ENCODE measurements at regions not wholly inside any gene's neighbourhood (a gene's known extent, or its start where the extent isn't known, plus 50 kb on each side); places are given as distances from the start of the nearest gene placed in this dataset.

GRCh38 chr5:116905885-116906284, 331.3 kb upstream of the SEMA6A start:
- Histone ChIP-seq H4K20me1 (ENCODE audit: control insufficient read depth, insufficient read depth) (no peaks in the 10 kb centered on the region), H3K27me3 (replicated peaks in 1 of 2; ENCODE audit: control insufficient read depth in 2 of 2, insufficient read depth in 2 of 2, low read length in 1 of 2) (no peaks in the 10 kb centered on the region), H3K9ac (ENCODE audit: control insufficient read depth, insufficient read depth, low read length) (no peak overlapping the region), H3K27ac (ENCODE audit: control insufficient read depth, insufficient read depth) (no peak overlapping the region), H2AFZ (ENCODE audit: control insufficient read depth, low read depth, low read length) (no peak overlapping the region; the same call in 1 of the 2 replicates), H3K79me2 (ENCODE audit: control insufficient read depth, insufficient read depth, low read length) (no peaks in the 10 kb centered on the region), H3K4me1 (ENCODE audit: control insufficient read depth, insufficient read depth, low read length) (peaks cover 3% of the 10 kb centered on the region; the same call in 1 of the 2 replicates), H3K9me3 (replicated peaks; ENCODE audit: control insufficient read depth, insufficient read depth, low read length) (no peaks in the 10 kb centered on the region), H3K4me3 (no peak overlapping the region), H3K36me3 (ENCODE audit: control insufficient read depth in 2 of 2, insufficient read depth in 2 of 2, low read length in 1 of 2) (no peaks in the 10 kb centered on the region), H3K4me2 (ENCODE audit: control insufficient read depth, insufficient read depth) (no peak overlapping the region)
- RAD21 ChIA-PET (ENCODE audit: unreplicated experiment): interaction anchor here (0.8 to 2.2 kb wide), 8 partner anchors 8 to 331 kb away, joined by 3 to 9 read pairs (median 4); partner anchors contain the start of gene SEMA6A
- in situ Hi-C loops (cut with MboI) (no loop called here), intact Hi-C loops (cut with micrococcal nuclease; ENCODE audit: unreplicated experiment) (no loop called here)
- no peak for DNase-seq (ENCODE audit: low read depth, low spot score)
- POLR2A ChIA-PET: interaction anchor here (0.7 kb wide), 1 partner anchor 22 kb away, joined by 3 read pairs; no protein-coding TSS in a partner anchor
- no peak for TF ChIP-seq ZNF274 (IDR thresholded peaks at IDR 0.05; ENCODE audit: insufficient read depth, insufficient read length)
- TF ChIP-seq SKIL (IDR thresholded peaks at IDR 0.05; ENCODE audit: low read depth, poor library complexity, severe bottlenecking): peak; percentile 89
- TF ChIP-seq ZNF217 (IDR thresholded peaks at IDR 0.05): peak; percentile 53; the same call in 1 of the 2 replicates
- no peak for TF ChIP-seq SP1 (IDR thresholded peaks at IDR 0.05; ENCODE audit: low read depth, low read length)
- peak; percentile 51; the same call in 1 of the 2 replicates for TF ChIP-seq PKNOX1 (IDR thresholded peaks at IDR 0.05)
- TF ChIP-seq, protein P1, sequence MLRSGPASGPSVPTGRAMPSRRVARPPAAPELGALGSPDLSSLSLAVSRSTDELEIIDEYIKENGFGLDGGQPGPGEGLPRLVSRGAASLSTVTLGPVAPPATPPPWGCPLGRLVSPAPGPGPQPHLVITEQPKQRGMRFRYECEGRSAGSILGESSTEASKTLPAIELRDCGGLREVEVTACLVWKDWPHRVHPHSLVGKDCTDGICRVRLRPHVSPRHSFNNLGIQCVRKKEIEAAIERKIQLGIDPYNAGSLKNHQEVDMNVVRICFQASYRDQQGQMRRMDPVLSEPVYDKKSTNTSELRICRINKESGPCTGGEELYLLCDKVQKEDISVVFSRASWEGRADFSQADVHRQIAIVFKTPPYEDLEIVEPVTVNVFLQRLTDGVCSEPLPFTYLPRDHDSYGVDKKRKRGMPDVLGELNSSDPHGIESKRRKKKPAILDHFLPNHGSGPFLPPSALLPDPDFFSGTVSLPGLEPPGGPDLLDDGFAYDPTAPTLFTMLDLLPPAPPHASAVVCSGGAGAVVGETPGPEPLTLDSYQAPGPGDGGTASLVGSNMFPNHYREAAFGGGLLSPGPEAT (IDR thresholded peaks at IDR 0.05; ENCODE audit: low read depth): peak; percentile 25; the same call in 1 of the 2 replicates
- TF ChIP-seq NFYB (IDR thresholded peaks at IDR 0.05; ENCODE audit: insufficient read depth, low read depth, low read length): no peak
- TF ChIP-seq MTA2 (IDR thresholded peaks at IDR 0.05; ENCODE audit: low read depth): peak; percentile 65
- TF ChIP-seq BHLHE40 (IDR thresholded peaks at IDR 0.05; ENCODE audit: borderline replicate concordance in 1 of 2, low read depth in 2 of 2, low read length in 1 of 2): peak; percentile 51 to 79; a peak in 2 of 4 replicates
- TF ChIP-seq TCF3 (IDR thresholded peaks at IDR 0.05; ENCODE audit: borderline replicate concordance, insufficient read depth, low read depth, low read length): no peak
- peak; percentile 38 to 39; a peak in 2 of 4 replicates for TF ChIP-seq IKZF2 (IDR thresholded peaks at IDR 0.05)
- no peak for TF ChIP-seq HCFC1 (IDR thresholded peaks at IDR 0.05; ENCODE audit: low read length)
- BruUV-seq (replicated peaks): no TSS peak
- peak; percentile 35 for FAIRE-seq
- peak; percentile 55 for ATAC-seq
- SMC1A ChIA-PET (ENCODE audit: uncharacterized antibody, unreplicated experiment): interaction anchor here (0.6 to 2.6 kb wide), 13 partner anchors 12 to 331 kb away, joined by 3 to 9 read pairs (median 4); partner anchors contain the start of gene SEMA6A
- 77% methylated on average over 3 of the region's 3 CpGs for WGBS (ENCODE audit: insufficient coverage, insufficient replicate concordance, low lambda C conversion rate, missing lambda C conversion rate)
- CTCF ChIA-PET: interaction anchor here (0.8 to 1.4 kb wide), 3 partner anchors 20 to 24 kb away, joined by 3 to 5 read pairs (median 3); no protein-coding TSS in a partner anchor

Data from GM12878 (cell line).